ENCODE measurements at regions not wholly inside any gene's neighbourhood (a gene's known extent, or its start where the extent isn't known, plus 50 kb on each side); places are given as distances from the start of the nearest gene placed in this dataset.

DNA sequence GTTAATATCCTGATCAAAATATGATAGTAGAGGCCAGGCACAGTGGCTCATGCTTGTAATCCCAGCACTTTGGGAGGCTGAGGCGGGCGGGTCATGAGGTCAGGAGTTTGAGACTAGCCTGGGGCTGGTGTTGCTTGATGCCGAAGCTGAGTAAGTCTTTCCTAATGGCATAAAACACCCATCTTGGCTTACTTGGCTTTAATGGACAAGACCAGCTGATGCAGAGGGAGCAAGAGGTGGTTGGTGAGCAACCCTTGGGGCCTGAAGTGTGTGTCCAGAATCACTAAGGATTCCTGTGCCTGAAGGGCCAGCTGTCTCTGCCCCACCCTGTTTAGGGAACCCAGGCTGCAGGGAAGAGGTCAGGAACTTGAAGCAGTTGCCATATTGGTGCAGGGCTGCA, 217.2 kb downstream of the ARL4C start:
- no peak overlapping the region for H3K27ac ChIP-seq (ENCODE audit: low read depth, low read length, poor library complexity, severe bottlenecking)
- no peaks in the 10 kb centered on the region for H3K36me3 ChIP-seq (ENCODE audit: insufficient read depth, low read length)
- no TSS peak for BruUV-seq (replicated peaks)
- no peak for TF ChIP-seq EZH2phosphoT487 (IDR thresholded peaks at IDR 0.05; ENCODE audit: borderline replicate concordance, low read depth, low read length)
- TF ChIP-seq, protein P1, sequence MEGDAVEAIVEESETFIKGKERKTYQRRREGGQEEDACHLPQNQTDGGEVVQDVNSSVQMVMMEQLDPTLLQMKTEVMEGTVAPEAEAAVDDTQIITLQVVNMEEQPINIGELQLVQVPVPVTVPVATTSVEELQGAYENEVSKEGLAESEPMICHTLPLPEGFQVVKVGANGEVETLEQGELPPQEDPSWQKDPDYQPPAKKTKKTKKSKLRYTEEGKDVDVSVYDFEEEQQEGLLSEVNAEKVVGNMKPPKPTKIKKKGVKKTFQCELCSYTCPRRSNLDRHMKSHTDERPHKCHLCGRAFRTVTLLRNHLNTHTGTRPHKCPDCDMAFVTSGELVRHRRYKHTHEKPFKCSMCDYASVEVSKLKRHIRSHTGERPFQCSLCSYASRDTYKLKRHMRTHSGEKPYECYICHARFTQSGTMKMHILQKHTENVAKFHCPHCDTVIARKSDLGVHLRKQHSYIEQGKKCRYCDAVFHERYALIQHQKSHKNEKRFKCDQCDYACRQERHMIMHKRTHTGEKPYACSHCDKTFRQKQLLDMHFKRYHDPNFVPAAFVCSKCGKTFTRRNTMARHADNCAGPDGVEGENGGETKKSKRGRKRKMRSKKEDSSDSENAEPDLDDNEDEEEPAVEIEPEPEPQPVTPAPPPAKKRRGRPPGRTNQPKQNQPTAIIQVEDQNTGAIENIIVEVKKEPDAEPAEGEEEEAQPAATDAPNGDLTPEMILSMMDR (conservative IDR thresholded peaks at IDR 0.05; ENCODE audit: low read length): no peak
- H3K9me3 ChIP-seq (ENCODE audit: low read length): no peaks in the 10 kb centered on the region
- no peaks in the 10 kb centered on the region for H3K4me1 ChIP-seq (ENCODE audit: insufficient read depth, low read length, poor library complexity, severe bottlenecking)
- H2AFZ ChIP-seq (ENCODE audit: low read length): no peak overlapping the region
- intact Hi-C loops (cut with micrococcal nuclease; ENCODE audit: unreplicated experiment): no loop called here
- H3K4me2 ChIP-seq (ENCODE audit: low read length): no peak overlapping the region
- no peak overlapping the region for H3K4me3 ChIP-seq (ENCODE audit: low read depth, low read length, poor library complexity, severe bottlenecking)
- H3K9me2 ChIP-seq (ENCODE audit: insufficient read depth, low read length): no peaks in the 10 kb centered on the region
- ChIA-PET POLR2A (interaction anchor here (0.8 kb wide), 1 partner anchor 124 kb away, joined by 3 read pairs; no protein-coding TSS in a partner anchor), CTCF (ENCODE audit: unreplicated experiment) (interaction anchor here (0.6 kb wide), 1 partner anchor 216 kb away, joined by 3 read pairs; no protein-coding TSS in a partner anchor)
- no peaks in the 10 kb centered on the region for H4K20me1 ChIP-seq (ENCODE audit: insufficient read depth, low read length)
- DNase-seq (ENCODE audit: low spot score): no peak
- H3K79me2 ChIP-seq (ENCODE audit: insufficient read depth, low read depth, low read length): no peaks in the 10 kb centered on the region

DNA sequence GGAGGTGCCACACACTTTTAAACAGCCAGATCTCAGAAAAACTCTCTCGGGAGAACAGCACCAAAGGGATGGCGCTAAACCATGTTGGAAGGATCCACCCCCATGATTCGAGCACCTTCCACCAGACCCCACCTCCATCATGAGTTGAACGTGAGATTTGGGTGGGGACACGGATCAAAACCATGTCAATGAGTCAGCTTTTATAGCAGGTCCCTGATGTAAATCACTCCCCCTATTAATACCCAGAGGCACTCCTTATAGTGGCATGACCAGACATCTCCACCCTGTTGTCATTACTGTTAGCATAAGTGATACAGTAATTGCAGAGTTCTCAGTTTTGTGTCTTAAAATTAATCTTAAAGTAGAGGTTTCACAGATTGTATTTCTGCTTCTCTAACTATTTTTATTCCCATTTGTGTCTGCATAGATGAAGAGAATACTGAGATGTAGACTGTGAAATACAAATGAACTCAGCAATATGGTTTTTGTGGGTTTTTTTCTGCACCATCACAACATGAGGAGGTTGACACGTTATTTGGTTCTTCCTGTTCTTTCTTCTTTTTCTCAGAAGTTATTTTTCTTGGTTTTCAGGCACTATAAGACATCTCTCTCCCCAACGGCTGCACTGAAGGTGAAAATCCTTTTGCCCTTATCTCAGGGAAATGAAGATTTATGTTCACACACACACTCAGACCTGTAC, 218.2 kb downstream of the ARL4C start:
- TF ChIP-seq, protein P1 (conservative IDR thresholded peaks at IDR 0.05; ENCODE audit: low read length): no peak
- no peak for TF ChIP-seq EZH2phosphoT487 (IDR thresholded peaks at IDR 0.05; ENCODE audit: borderline replicate concordance, low read depth, low read length)
- Histone ChIP-seq H2AFZ (ENCODE audit: low read length) (no peak overlapping the region), H3K4me3 (ENCODE audit: low read depth, low read length, poor library complexity, severe bottlenecking) (no peak overlapping the region), H4K20me1 (ENCODE audit: insufficient read depth, low read length) (no peaks in the 10 kb centered on the region), H3K27ac (ENCODE audit: low read depth, low read length, poor library complexity, severe bottlenecking) (no peak overlapping the region), H3K4me1 (ENCODE audit: insufficient read depth, low read length, poor library complexity, severe bottlenecking) (no peaks in the 10 kb centered on the region), H3K9me3 (ENCODE audit: low read length) (no peaks in the 10 kb centered on the region), H3K36me3 (ENCODE audit: insufficient read depth, low read length) (no peaks in the 10 kb centered on the region), H3K4me2 (ENCODE audit: low read length) (no peak overlapping the region), H3K79me2 (ENCODE audit: insufficient read depth, low read depth, low read length) (no peaks in the 10 kb centered on the region), H3K9me2 (ENCODE audit: insufficient read depth, low read length) (no peaks in the 10 kb centered on the region)
- ChIA-PET POLR2A (no interaction called here), CTCF (ENCODE audit: unreplicated experiment) (no interaction called here)
- intact Hi-C loops (cut with micrococcal nuclease; ENCODE audit: unreplicated experiment): no loop called here
- DNase-seq (ENCODE audit: low spot score): no peak
- BruUV-seq (replicated peaks): no TSS peak

DNA sequence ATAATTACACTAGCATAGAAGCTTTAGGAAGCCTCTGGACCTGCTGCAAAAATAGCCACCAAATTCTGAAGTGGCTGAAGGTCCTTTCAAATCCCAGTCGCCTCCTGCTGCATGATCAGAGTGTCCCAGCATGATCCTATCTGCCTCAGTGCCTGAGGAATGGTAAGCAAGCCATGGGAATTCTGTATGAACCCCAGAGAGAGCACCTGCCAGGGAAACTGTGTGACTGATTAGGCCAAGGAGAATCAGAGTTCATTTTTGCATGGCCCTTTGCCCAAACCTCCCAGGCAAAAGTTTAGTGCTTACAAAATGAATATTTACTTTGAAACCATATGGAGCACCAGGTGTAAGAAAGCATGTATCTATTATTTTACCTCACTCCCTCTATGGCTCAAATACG, 221.4 kb downstream of the ARL4C start:
- no peak for DNase-seq (ENCODE audit: low spot score)
- TF ChIP-seq, protein P1 (conservative IDR thresholded peaks at IDR 0.05; ENCODE audit: low read length): no peak
- POLR2A ChIA-PET: no interaction called here
- no TSS peak for BruUV-seq (replicated peaks)
- no peaks in the 10 kb centered on the region for H3K36me3 ChIP-seq (ENCODE audit: insufficient read depth, low read length)
- intact Hi-C loops (cut with micrococcal nuclease; ENCODE audit: unreplicated experiment): no loop called here
- CTCF ChIA-PET (ENCODE audit: unreplicated experiment): no interaction called here
- no peaks in the 10 kb centered on the region for H3K79me2 ChIP-seq (ENCODE audit: insufficient read depth, low read depth, low read length)
- H3K27ac ChIP-seq (ENCODE audit: low read depth, low read length, poor library complexity, severe bottlenecking): no peak overlapping the region
- no peak overlapping the region for H3K4me3 ChIP-seq (ENCODE audit: low read depth, low read length, poor library complexity, severe bottlenecking)
- H3K9me2 ChIP-seq (ENCODE audit: insufficient read depth, low read length): no peaks in the 10 kb centered on the region
- no peaks in the 10 kb centered on the region for H3K9me3 ChIP-seq (ENCODE audit: low read length)
- H3K4me2 ChIP-seq (ENCODE audit: low read length): no peak overlapping the region
- no peak overlapping the region for H2AFZ ChIP-seq (ENCODE audit: low read length)
- H4K20me1 ChIP-seq (ENCODE audit: insufficient read depth, low read length): no peaks in the 10 kb centered on the region
- H3K4me1 ChIP-seq (ENCODE audit: insufficient read depth, low read length, poor library complexity, severe bottlenecking): no peaks in the 10 kb centered on the region
